Activated CD8-positive, alpha-beta T cell treated with anti-CD3 and anti-CD28 coated beads for 36 hours (primary cell): ENCODE measurements at regions not wholly inside any gene's neighbourhood (a gene's known extent, or its start where the extent isn't known, plus 50 kb on each side); places are given as distances from the start of the nearest gene placed in this dataset.

Experiments
- ATAC-seq: fragments of 200-7000 bp; cut with Tn5 transposase; one replicate; pipeline ENCODE4 v1.10.0; 2021; ENCODE audit warnings: mild to moderate bottlenecking, moderate library complexity
- CTCF ChIA-PET: fragments of 350-600 bp; sonication (Branson Sonifier 250); formaldehyde crosslinking; loops from one replicate; lab custom pipeline; 2021; ENCODE audit warnings: antibody characterized with exemption; lab: Charles Lee
- POLR2A ChIA-PET: fragments of 350-600 bp; sonication (Branson Sonifier 250); formaldehyde crosslinking; loops from one replicate; lab custom pipeline; 2021; ENCODE audit warnings: antibody characterized with exemption; lab: Charles Lee
- DNase-seq: peaks from one replicate; pipeline ENCODE4 v3.0.0-alpha.2; 2020
- H3K27ac Mint-ChIP-seq: one replicate; pipeline ENCODE4 v1.8.0; 2021; ENCODE audit warnings: mild to moderate bottlenecking, mixed read lengths
- H3K27me3 Mint-ChIP-seq: one replicate; pipeline ENCODE4 v1.8.0; 2021; ENCODE audit warnings: mixed read lengths
- H3K36me3 Mint-ChIP-seq: one replicate; pipeline ENCODE4 v1.8.0; 2021; ENCODE audit warnings: low read depth, mixed read lengths
- H3K4me1 Mint-ChIP-seq: one replicate; pipeline ENCODE4 v1.8.0; 2021; ENCODE audit warnings: low read depth, mixed read lengths
- H3K4me3 Mint-ChIP-seq: one replicate; pipeline ENCODE4 v1.8.0; 2021; ENCODE audit warnings: mild to moderate bottlenecking, moderate library complexity, mixed read lengths
- H3K9me3 Mint-ChIP-seq: one replicate; pipeline ENCODE4 v1.8.0; 2021; ENCODE audit warnings: mixed read lengths
- intact Hi-C: fragments of 100-400 bp; cut with micrococcal nuclease; formaldehyde crosslinking; loops from one replicate; pipeline ENCODE4 v1.10.0; 2022
- TF ChIP-seq, protein P1 (sequence below): fragments of 200-600 bp; IDR thresholded peaks from one replicate; pipeline ENCODE4 v1.8.0; 2022; ENCODE audit warnings: antibody characterized with exemption, mild to moderate bottlenecking

DNA sequence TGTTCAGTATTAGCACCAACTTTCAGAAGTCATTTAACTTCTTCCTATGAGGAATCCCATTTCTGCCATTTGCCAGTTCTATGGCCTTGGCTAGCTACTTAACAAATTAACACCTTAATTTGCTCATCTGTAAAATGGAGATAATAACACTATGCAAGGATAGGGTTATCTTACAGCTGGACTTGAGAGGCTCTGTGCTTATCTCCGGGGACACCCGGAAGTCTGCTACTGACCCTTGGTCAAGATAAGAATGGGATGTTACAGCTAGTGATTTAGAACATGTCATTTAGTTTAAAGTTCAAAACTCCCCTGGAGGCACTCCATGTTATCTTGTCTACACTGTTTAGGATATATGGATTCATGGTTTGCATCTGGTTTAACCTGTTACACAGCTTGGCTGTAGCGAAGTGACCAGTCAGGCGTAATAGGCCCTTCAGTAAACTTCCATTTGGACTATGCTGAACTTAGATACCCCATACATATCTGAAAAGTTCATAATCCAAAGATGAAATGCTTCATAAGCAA, 156.0 kb upstream of the CD96 start:
- H3K27me3 Mint-ChIP-seq: no peaks in the 10 kb centered on the region
- ChIA-PET POLR2A (no interaction called here), CTCF (no interaction called here)
- no peaks in the 10 kb centered on the region for H3K36me3 Mint-ChIP-seq
- DNase-seq (no peak), ATAC-seq (no peak)
- H3K27ac Mint-ChIP-seq: no peak overlapping the region
- TF ChIP-seq, protein P1, sequence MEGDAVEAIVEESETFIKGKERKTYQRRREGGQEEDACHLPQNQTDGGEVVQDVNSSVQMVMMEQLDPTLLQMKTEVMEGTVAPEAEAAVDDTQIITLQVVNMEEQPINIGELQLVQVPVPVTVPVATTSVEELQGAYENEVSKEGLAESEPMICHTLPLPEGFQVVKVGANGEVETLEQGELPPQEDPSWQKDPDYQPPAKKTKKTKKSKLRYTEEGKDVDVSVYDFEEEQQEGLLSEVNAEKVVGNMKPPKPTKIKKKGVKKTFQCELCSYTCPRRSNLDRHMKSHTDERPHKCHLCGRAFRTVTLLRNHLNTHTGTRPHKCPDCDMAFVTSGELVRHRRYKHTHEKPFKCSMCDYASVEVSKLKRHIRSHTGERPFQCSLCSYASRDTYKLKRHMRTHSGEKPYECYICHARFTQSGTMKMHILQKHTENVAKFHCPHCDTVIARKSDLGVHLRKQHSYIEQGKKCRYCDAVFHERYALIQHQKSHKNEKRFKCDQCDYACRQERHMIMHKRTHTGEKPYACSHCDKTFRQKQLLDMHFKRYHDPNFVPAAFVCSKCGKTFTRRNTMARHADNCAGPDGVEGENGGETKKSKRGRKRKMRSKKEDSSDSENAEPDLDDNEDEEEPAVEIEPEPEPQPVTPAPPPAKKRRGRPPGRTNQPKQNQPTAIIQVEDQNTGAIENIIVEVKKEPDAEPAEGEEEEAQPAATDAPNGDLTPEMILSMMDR: no peak
- H3K9me3 Mint-ChIP-seq: peaks cover 12% of the 10 kb centered on the region
- H3K4me1 Mint-ChIP-seq: no peaks in the 10 kb centered on the region
- no peak overlapping the region for H3K4me3 Mint-ChIP-seq
- intact Hi-C loops: no loop called here

- ATAC-seq: peak; percentile 88
- TF ChIP-seq, protein P1: no peak
- Mint-ChIP-seq H3K4me3 (no peak overlapping the region), H3K27me3 (no peaks in the 10 kb centered on the region), H3K9me3 (peaks cover 20% of the 10 kb centered on the region), H3K27ac (no peak overlapping the region), H3K36me3 (peaks cover 4% of the 10 kb centered on the region), H3K4me1 (peaks cover 13% of the 10 kb centered on the region)
- POLR2A ChIA-PET: interaction anchor here (0.6 kb wide), 1 partner anchor 137 kb away, joined by 3 read pairs; no protein-coding TSS in a partner anchor
- DNase-seq: peak; percentile 41
- CTCF ChIA-PET: no interaction called here
- intact Hi-C loops: no loop called here
Measured at GRCh38 chr3:111392894-111393398, 149.1 kb upstream of the CD96 start.

DNA sequence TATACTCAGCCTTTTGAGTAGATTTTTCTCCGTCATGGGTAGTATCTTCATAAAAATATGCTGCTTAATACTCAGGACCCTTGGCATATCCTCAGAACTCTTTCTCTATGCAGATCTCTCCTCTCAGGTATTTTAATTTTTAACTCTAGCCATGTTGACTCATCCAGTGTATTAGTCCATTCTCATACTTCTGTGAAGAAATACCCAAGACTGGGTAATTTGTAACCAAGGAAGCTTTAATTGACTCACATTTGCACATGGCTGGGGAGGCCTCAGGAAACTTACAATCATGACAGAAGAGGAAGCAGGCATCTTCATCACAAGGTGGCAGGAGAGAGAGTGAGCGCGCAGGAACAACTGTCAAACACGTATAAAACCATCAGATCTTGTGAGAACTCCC, 129.3 kb upstream of the CD96 start:
- peaks cover 7% of the 10 kb centered on the region for H3K9me3 Mint-ChIP-seq
- intact Hi-C loops: no loop called here
- TF ChIP-seq, protein P1: no peak
- no peak for DNase-seq
- ChIA-PET POLR2A (no interaction called here), CTCF (no interaction called here)
- peaks cover 4% of the 10 kb centered on the region for H3K27me3 Mint-ChIP-seq
- no peaks in the 10 kb centered on the region for H3K4me1 Mint-ChIP-seq
- peak; percentile 37 for ATAC-seq
- no peak overlapping the region for H3K4me3 Mint-ChIP-seq
- no peak overlapping the region for H3K27ac Mint-ChIP-seq
- H3K36me3 Mint-ChIP-seq: no peaks in the 10 kb centered on the region

DNA sequence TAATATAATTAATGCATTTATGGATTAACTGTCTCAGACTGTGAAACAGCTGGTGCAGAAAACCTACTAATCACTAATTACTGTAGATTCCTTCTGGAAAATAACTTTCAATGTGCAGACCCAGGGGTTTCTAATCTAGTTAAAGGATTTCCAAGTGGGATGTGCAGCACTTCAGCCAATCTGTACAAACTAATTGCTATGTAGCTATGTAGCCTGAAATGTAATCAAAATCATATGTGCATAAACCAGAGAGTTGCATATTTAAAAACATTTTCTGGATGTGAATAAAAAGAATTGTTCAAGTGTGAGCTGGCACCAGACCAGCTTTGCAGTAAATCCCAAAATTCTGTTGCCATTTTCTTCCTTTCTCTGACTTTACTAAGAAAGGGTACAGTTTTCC, 127.5 kb upstream of the CD96 start:
- ChIA-PET CTCF (no interaction called here), POLR2A (no interaction called here)
- TF ChIP-seq, protein P1: no peak
- H3K4me1 Mint-ChIP-seq: no peaks in the 10 kb centered on the region
- peaks cover 1% of the 10 kb centered on the region for H3K9me3 Mint-ChIP-seq
- intact Hi-C loops: no loop called here
- DNase-seq (no peak), ATAC-seq (no peak)
- H3K27me3 Mint-ChIP-seq: peaks cover 11% of the 10 kb centered on the region
- no peak overlapping the region for H3K4me3 Mint-ChIP-seq
- H3K27ac Mint-ChIP-seq: no peak overlapping the region
- H3K36me3 Mint-ChIP-seq: no peaks in the 10 kb centered on the region

DNA sequence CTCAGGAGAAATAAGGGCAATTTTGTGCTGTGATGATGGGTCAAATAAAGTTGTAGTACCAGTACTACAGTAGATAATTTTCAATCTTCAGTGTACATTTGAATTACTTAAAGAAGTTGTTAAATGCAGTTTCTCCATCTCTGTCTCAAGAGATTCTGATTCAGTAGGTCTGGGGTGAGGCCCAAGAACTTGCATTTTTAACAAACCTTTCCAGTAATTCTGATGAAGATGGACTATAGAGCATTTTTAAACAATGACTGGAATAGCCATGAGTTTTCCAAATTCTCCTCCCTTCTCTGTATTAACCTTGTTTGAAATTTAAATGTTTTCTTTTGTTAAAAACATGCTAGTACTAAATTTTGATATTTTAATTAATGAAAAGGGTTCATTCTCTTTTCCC, 127.0 kb upstream of the CD96 start:
- H3K27me3 Mint-ChIP-seq: peaks cover 12% of the 10 kb centered on the region
- ChIA-PET CTCF (no interaction called here), POLR2A (no interaction called here)
- intact Hi-C loops: no loop called here
- no peaks in the 10 kb centered on the region for H3K36me3 Mint-ChIP-seq
- H3K4me3 Mint-ChIP-seq: no peak overlapping the region
- ATAC-seq (no peak), DNase-seq (no peak)
- H3K4me1 Mint-ChIP-seq: no peaks in the 10 kb centered on the region
- H3K9me3 Mint-ChIP-seq: no peaks in the 10 kb centered on the region
- no peak overlapping the region for H3K27ac Mint-ChIP-seq
- TF ChIP-seq, protein P1: no peak
